NCI-H82 treated with DMSO at 0.1 percent for 48 hours (cell line): ENCODE measurements at regions not wholly inside any gene's neighbourhood (a gene's known extent, or its start where the extent isn't known, plus 50 kb on each side); places are given as distances from the start of the nearest gene placed in this dataset.

Source experiments
- DNase-seq: peaks from one replicate; lab custom pipeline; 2025; ENCODE audit not compliant: unreplicated experiment; lab: John Stamatoyannopoulos, UW

GRCh38 chr9:108473209-108474112, 382.3 kb downstream of the ACTL7B start:
- DNase-seq: peak; percentile 24

- DNase-seq: no peak
These were observed 386.1 kb downstream of the ACTL7B start for GRCh38 chr9:108469654-108470053.

- DNase-seq: no peak
These were observed 387.4 kb downstream of the ACTL7B start for GRCh38 chr9:108468364-108468763.

- DNase-seq: no peak
These were observed 388.0 kb downstream of the ACTL7B start for GRCh38 chr9:108467653-108468324.

- no peak for DNase-seq
These were observed 388.6 kb downstream of the ACTL7B start for GRCh38 chr9:108467161-108467560.

GRCh38 chr9:108466304-108466703, 389.5 kb downstream of the ACTL7B start:
- DNase-seq: no peak

GRCh38 chr9:108463932-108464606, 391.7 kb downstream of the ACTL7B start:
- DNase-seq: no peak

GRCh38 chr9:108456903-108457302, 398.9 kb downstream of the ACTL7B start:
- no peak for DNase-seq

- DNase-seq: no peak
These were observed 410.2 kb downstream of the ACTL7B start for GRCh38 chr9:108445431-108446071.

- no peak for DNase-seq
These were observed 411.1 kb downstream of the ACTL7B start for GRCh38 chr9:108444400-108445358.

- DNase-seq: no peak
These were observed 412.0 kb downstream of the ACTL7B start for GRCh38 chr9:108443741-108444140.

GRCh38 chr9:108443019-108443633, 412.7 kb downstream of the ACTL7B start:
- DNase-seq: no peak

GRCh38 chr9:108442627-108443018, 413.2 kb downstream of the ACTL7B start:
- no peak for DNase-seq

GRCh38 chr9:108441726-108442125, 414.1 kb downstream of the ACTL7B start:
- DNase-seq: no peak

- DNase-seq: no peak
These were observed 414.5 kb downstream of the ACTL7B start for GRCh38 chr9:108441251-108441650.

- DNase-seq: no peak
These were observed 415.8 kb downstream of the ACTL7B start for GRCh38 chr9:108439947-108440346.

- DNase-seq: no peak
These were observed 418.1 kb downstream of the ACTL7B start for GRCh38 chr9:108437656-108438055.

GRCh38 chr9:108436448-108436847, 419.3 kb downstream of the ACTL7B start:
- DNase-seq: no peak

GRCh38 chr9:108434502-108434901, 421.3 kb downstream of the ACTL7B start:
- DNase-seq: no peak

- DNase-seq: no peak
These were observed 421.8 kb downstream of the ACTL7B start for GRCh38 chr9:108434036-108434435.
